Astrocyte (in vitro differentiated cells and primary cell): ENCODE measurements at regions not wholly inside any gene's neighbourhood (a gene's known extent, or its start where the extent isn't known, plus 50 kb on each side); places are given as distances from the start of the nearest gene placed in this dataset.

Experiments
- DNase-seq: peaks from one replicate; pipeline ENCODE4 v3.0.0-alpha.2; 2010; ENCODE audit warnings: low read depth
- FAIRE-seq: peaks from 2 replicates; lab custom pipeline; 2011; peaks lifted over from hg19 to GRCh38; lab: Jason Lieb, UNC
- H2AFZ ChIP-seq: 2 replicates; pipeline ENCODE4 v1.6.0; 2012; ENCODE audit warnings: low read depth, low read length, inconsistent platforms
- H3K27ac ChIP-seq: 2 replicates; pipeline ENCODE4 v1.5.1; 2011; ENCODE audit warnings: low read depth, low read length, inconsistent platforms
- H3K27me3 ChIP-seq: 2 replicates; pipeline ENCODE4 v1.6.0; 2011; ENCODE audit warnings: low read length, inconsistent platforms; ENCODE audit not compliant: insufficient read depth
- H3K36me3 ChIP-seq: 2 replicates; pipeline ENCODE4 v1.5.1; 2011; ENCODE audit warnings: low read length, inconsistent platforms; ENCODE audit not compliant: insufficient read depth
- H3K4me1 ChIP-seq: 2 replicates; pipeline ENCODE4 v1.5.1; 2011; ENCODE audit warnings: low read length, inconsistent platforms; ENCODE audit not compliant: insufficient read depth
- H3K4me2 ChIP-seq: 2 replicates; pipeline ENCODE4 v1.6.0; 2012; ENCODE audit warnings: low read length, inconsistent platforms
- H3K4me3 ChIP-seq: 2 replicates; pipeline ENCODE4 v1.5.1; 2011; ENCODE audit warnings: low read depth, mild to moderate bottlenecking, low read length, inconsistent platforms; ENCODE audit not compliant: insufficient read depth
- H3K79me2 ChIP-seq: 2 replicates; pipeline ENCODE4 v1.6.0; 2012; ENCODE audit warnings: mild to moderate bottlenecking, low read length, inconsistent platforms; ENCODE audit not compliant: insufficient read depth
- H3K9ac ChIP-seq: 2 replicates; pipeline ENCODE4 v1.6.0; 2012; ENCODE audit warnings: mild to moderate bottlenecking, low read length, inconsistent platforms
- H3K9me3 ChIP-seq: 2 replicates; pipeline ENCODE4 v1.5.1; 2012; ENCODE audit warnings: low read depth, mild to moderate bottlenecking, low read length, inconsistent platforms; ENCODE audit not compliant: insufficient read depth
- H4K20me1 ChIP-seq: 2 replicates; pipeline ENCODE4 v1.6.0; 2012; ENCODE audit warnings: low read length, inconsistent platforms; ENCODE audit not compliant: insufficient read depth
- H3K27ac Mint-ChIP-seq: one replicate; pipeline ENCODE4 v1.8.0; 2021; ENCODE audit warnings: mild to moderate bottlenecking, mixed read lengths; ENCODE audit not compliant: unreplicated experiment
- H3K27me3 Mint-ChIP-seq: one replicate; pipeline ENCODE4 v1.8.0; 2021; ENCODE audit warnings: low read depth, mixed read lengths; ENCODE audit not compliant: unreplicated experiment
- H3K36me3 Mint-ChIP-seq: one replicate; pipeline ENCODE4 v1.8.0; 2021; ENCODE audit warnings: low read depth, mixed read lengths; ENCODE audit not compliant: unreplicated experiment
- H3K4me1 Mint-ChIP-seq: one replicate; pipeline ENCODE4 v1.8.0; 2021; ENCODE audit warnings: low read depth, mixed read lengths; ENCODE audit not compliant: unreplicated experiment
- H3K4me3 Mint-ChIP-seq: one replicate; pipeline ENCODE4 v1.8.0; 2021; ENCODE audit warnings: mild to moderate bottlenecking, moderate library complexity, mixed read lengths; ENCODE audit not compliant: unreplicated experiment
- H3K9me3 Mint-ChIP-seq: one replicate; pipeline ENCODE4 v1.8.0; 2021; ENCODE audit warnings: mild to moderate bottlenecking, mixed read lengths; ENCODE audit not compliant: unreplicated experiment
- EZH2 ChIP-seq: IDR thresholded peaks from 2 replicates; pipeline ENCODE4 v1.6.1; 2012; ENCODE audit warnings: mild to moderate bottlenecking, low read length, inconsistent platforms; ENCODE audit not compliant: insufficient read depth
- TF ChIP-seq, protein P1 (sequence below): IDR thresholded peaks from 2 replicates; pipeline ENCODE4 v1.5.1; 2011; ENCODE audit warnings: low read depth, mild to moderate bottlenecking, inconsistent platforms, low read length, moderate library complexity; ENCODE audit not compliant: insufficient read depth

- Mint-ChIP-seq H3K4me3 (no peak overlapping the region), H3K27ac (no peak overlapping the region), H3K36me3 (no peaks in the 10 kb centered on the region), H3K4me1 (peaks cover 4% of the 10 kb centered on the region), H3K9me3 (no peaks in the 10 kb centered on the region), H3K27me3 (no peaks in the 10 kb centered on the region)
- Histone ChIP-seq H3K36me3 (no peaks in the 10 kb centered on the region), H3K4me1 (no peaks in the 10 kb centered on the region), H3K27me3 (no peaks in the 10 kb centered on the region), H3K9me3 (no peaks in the 10 kb centered on the region), H2AFZ (no peak overlapping the region), H3K9ac (no peak overlapping the region), H3K4me3 (no peak overlapping the region), H3K79me2 (no peaks in the 10 kb centered on the region), H4K20me1 (no peaks in the 10 kb centered on the region), H3K4me2 (no peak overlapping the region), H3K27ac (no peak overlapping the region)
- no peak for DNase-seq
- TF ChIP-seq EZH2, result no peak
- TF ChIP-seq, protein P1, sequence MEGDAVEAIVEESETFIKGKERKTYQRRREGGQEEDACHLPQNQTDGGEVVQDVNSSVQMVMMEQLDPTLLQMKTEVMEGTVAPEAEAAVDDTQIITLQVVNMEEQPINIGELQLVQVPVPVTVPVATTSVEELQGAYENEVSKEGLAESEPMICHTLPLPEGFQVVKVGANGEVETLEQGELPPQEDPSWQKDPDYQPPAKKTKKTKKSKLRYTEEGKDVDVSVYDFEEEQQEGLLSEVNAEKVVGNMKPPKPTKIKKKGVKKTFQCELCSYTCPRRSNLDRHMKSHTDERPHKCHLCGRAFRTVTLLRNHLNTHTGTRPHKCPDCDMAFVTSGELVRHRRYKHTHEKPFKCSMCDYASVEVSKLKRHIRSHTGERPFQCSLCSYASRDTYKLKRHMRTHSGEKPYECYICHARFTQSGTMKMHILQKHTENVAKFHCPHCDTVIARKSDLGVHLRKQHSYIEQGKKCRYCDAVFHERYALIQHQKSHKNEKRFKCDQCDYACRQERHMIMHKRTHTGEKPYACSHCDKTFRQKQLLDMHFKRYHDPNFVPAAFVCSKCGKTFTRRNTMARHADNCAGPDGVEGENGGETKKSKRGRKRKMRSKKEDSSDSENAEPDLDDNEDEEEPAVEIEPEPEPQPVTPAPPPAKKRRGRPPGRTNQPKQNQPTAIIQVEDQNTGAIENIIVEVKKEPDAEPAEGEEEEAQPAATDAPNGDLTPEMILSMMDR, result no peak
- no peak for FAIRE-seq
Measured at GRCh38 chr4:41396214-41396613, 139.5 kb downstream of the UCHL1 start.

DNA sequence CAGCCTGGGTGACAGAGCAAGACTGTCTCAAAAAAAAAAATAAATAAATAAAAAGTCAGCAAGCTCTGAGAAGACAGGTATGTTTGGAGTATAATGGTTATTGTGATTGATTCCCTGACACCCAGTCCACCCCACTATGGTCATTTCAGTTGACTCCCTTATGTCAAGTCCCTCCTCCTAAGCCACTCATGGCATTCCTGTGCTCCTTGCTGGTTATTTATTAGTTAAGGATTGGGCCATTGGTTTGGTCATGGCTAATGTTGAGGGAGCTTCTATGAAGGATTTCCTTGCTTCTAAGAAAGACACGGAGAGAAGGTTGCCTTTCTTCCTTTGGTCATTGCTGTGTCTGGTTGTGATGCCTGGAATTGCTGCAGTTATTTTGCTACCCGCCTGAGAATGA lies 140.1 kb downstream of the UCHL1 start:
- H3K4me1 Mint-ChIP-seq, result peaks cover 4% of the 10 kb centered on the region

DNA sequence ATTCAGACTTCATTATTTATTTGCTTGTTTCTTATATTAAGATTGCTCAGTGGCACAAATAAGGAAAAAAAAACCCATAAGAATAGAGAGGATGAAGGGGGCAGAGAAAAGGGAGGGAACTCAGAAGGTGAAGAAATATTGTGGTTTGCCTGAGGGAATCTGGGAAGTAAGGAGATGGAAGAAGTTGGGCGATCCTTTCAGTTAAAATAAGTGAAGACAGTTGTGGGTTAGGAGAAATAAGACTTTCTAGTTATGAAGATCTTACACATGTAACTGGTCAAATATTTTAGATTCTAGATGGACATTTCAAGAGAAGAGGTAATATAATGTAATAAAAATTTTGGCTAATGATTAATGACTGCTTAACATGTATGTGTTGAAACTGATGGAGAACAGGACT lies 138.7 kb upstream of the LIMCH1 start:
- Mint-ChIP-seq H3K27me3 (no peaks in the 10 kb centered on the region), H3K4me3 (no peak overlapping the region), H3K4me1 (peaks cover 4% of the 10 kb centered on the region), H3K9me3 (no peaks in the 10 kb centered on the region), H3K27ac (no peak overlapping the region), H3K36me3 (no peaks in the 10 kb centered on the region)
- Histone ChIP-seq H3K27ac (no peak overlapping the region), H3K4me3 (no peak overlapping the region), H3K36me3 (no peaks in the 10 kb centered on the region), H3K9ac (no peak overlapping the region), H3K79me2 (no peaks in the 10 kb centered on the region), H3K27me3 (no peaks in the 10 kb centered on the region), H3K4me1 (no peaks in the 10 kb centered on the region), H4K20me1 (no peaks in the 10 kb centered on the region), H3K4me2 (no peak overlapping the region), H3K9me3 (no peaks in the 10 kb centered on the region), H2AFZ (no peak overlapping the region)
- FAIRE-seq (no peak), DNase-seq (no peak)
- TF ChIP-seq, protein P1, result no peak
- TF ChIP-seq EZH2, result no peak

More for the DNA sequence above, 140.1 kb downstream of the UCHL1 start:
- H3K4me2 ChIP-seq, result no peak overlapping the region
- no peaks in the 10 kb centered on the region for H3K79me2 ChIP-seq
- H3K9me3 ChIP-seq, result no peaks in the 10 kb centered on the region
- no peak overlapping the region for H3K27ac ChIP-seq
- Mint-ChIP-seq H3K9me3 (no peaks in the 10 kb centered on the region), H3K27me3 (no peaks in the 10 kb centered on the region), H3K4me3 (no peak overlapping the region), H3K27ac (no peak overlapping the region), H3K36me3 (no peaks in the 10 kb centered on the region)
- no peaks in the 10 kb centered on the region for H3K27me3 ChIP-seq
- H3K4me3 ChIP-seq, result no peak overlapping the region
- no peaks in the 10 kb centered on the region for H3K36me3 ChIP-seq
- no peak overlapping the region for H3K9ac ChIP-seq
- no peak overlapping the region for H2AFZ ChIP-seq
- DNase-seq (no peak), FAIRE-seq (no peak)
- no peaks in the 10 kb centered on the region for H3K4me1 ChIP-seq
- H4K20me1 ChIP-seq, result no peaks in the 10 kb centered on the region
- TF ChIP-seq, protein P1, result no peak
- no peak for TF ChIP-seq EZH2
